ENCODE measurements at regions not wholly inside any gene's neighbourhood (a gene's known extent, or its start where the extent isn't known, plus 50 kb on each side); places are given as distances from the start of the nearest gene placed in this dataset.
"Not testable (repeated sequence)": the region's sequence is repeated elsewhere in the genome, so short reads cannot be mapped to it uniquely, and the experiment has no call there.

- Histone ChIP-seq H3K4me3 (no peak overlapping the region), H3K27ac (no peak overlapping the region)
Measured at GRCh38 chr6:81084776-81085430, 667.6 kb downstream of the TENT5A start.

- no peak overlapping the region for H3K4me3 ChIP-seq
- H3K27ac ChIP-seq, result no peak overlapping the region
Measured at GRCh38 chr6:81075974-81076373, 676.5 kb downstream of the TENT5A start.

DNA sequence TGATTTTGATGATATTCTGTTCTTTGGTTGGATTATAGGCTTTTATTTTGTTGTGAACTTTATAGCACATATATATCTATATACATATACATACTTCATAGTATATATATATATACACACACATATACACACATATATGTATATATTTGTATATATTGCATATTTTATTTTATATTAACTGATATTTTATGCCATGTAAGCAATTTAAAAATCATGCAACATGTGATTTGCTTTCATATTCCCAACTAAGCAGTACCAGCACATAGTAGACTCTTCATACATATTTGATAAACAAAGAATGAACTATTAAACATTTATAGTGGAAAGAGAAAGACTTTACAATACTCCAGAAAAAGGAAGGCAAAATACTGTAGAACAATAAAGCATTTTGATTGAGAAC lies 679.2 kb downstream of the TENT5A start:
- H3K4me3 ChIP-seq, result no peak overlapping the region
- no peak overlapping the region for H3K27ac ChIP-seq

DNA sequence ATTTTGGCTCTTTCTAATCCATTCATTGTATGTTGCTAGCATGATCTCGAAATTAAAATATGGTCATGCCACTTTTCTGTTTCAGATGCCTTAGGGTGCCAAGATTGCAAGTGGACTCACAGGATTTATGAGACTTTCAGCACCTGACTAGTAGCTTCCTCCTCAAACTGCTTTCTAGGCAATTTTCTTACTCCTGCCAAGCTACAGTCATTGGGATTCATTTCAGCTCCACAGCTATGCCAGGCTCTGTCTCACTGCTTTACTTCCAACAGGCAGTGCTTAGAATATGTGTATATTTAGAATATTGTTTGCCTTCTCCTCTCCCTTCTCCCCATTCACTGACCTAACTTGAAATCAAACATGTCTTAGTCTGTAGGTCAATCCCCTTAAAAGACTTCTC lies 681.4 kb downstream of the TENT5A start:
- no peak overlapping the region for H3K27ac ChIP-seq
- H3K4me3 ChIP-seq, result no peak overlapping the region

DNA sequence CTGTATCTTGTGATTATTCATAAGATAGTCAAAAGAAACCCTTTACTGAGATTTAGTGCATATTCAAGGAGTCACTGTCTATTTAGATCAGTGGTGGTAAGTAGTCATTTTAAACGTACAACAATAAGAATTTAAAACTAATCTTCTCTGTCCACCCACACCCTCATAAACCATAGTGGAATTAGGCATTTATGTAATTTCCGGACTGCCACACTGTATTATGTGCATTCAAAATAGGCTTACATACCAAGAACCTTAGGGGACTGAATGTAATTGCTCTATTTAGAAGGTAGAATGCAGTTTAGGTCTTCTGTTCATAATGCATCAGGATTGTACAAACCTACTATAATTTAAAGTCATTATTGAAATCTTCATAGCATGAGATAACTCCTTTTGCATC lies 685.4 kb downstream of the TENT5A start:
- H3K4me3 ChIP-seq, result no peak overlapping the region
- H3K27ac ChIP-seq, result no peak overlapping the region

DNA sequence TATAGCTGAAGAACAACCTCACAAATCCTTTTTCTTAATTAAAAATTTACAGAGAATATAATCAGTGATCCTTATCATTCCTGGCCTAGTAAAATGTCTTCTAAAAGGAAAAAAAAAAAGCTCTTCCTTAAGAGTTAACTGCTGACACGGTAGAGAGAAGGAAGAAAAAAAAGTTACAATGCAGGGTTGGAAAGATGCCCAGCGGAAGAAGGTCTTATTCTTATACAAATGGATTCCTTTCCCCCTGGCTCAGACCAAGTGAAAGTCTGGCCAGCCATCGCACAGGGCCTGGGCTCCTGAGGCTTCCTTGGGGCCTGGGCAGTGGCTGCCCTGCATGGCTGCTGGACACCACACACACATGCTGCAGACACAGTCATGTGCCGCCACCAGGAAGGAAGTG lies 688.6 kb downstream of the TENT5A start:
- Histone ChIP-seq H3K4me3 (no peak overlapping the region), H3K27ac (no peak overlapping the region)

GRCh38 chr6:81054036-81054435 lies 698.4 kb downstream of the TENT5A start:
- H3K4me3 ChIP-seq, result no peak overlapping the region
- H3K27ac ChIP-seq, result peak overlapping the region in 3 of 21 experiments; percentile 12 to 44 (median 42)

GRCh38 chr6:81051952-81052351 lies 700.5 kb downstream of the TENT5A start:
- H3K4me3 ChIP-seq, result no peak overlapping the region
- no peak overlapping the region for H3K27ac ChIP-seq

DNA sequence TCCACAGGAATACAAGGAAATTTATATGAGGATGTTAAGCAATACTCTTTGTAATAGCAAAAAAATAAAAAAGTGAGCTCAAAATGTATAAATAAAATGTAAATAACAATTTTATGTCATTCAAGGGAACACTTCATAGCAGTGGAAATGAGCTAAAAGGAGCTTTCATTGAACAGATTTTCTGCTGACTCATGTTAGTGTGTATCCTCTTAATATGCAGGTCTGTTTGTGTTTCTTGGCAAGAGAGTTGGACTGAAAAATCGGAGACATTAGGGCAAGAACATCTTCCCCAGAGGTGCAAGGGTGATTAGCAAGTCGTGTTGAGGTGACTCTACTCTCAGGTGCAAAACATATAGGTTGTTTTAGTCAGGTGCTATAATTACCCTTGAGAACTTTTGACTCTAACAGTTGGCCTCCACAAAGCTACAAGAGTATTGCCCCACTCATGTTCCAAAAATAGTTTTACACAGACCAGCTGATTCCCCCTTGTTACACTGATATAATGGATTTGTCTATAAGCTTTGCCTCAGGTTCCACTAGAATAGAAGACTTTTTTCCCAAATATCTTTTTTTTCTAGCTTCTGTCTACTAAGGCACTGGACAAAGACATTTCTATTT lies 702.9 kb downstream of the TENT5A start:
- no peak overlapping the region for H3K4me3 ChIP-seq
- H3K27ac ChIP-seq, result no peak overlapping the region

DNA sequence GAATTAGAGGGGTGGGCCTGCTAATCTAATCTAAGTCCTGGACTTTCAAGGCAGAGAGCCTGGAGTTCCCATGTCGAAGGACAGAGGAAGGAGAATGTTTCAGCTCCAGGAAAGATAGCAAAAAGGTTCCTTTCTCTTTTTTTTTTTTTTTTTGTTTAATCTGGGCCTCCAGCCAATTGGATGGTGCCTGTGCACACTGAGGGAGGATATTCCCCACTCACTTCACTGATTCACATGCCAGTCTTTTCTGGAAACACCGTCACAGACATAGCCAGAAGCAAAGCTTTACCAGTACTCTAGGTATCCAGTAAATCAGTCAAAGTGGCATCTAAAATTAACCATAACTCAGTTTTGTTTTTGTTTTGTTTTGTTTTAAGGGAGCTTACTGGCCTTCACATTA lies 721.1 kb downstream of the TENT5A start:
- Histone ChIP-seq H3K27ac (no peak overlapping the region), H3K4me3 (no peak overlapping the region)

GRCh38 chr6:81026041-81026553 lies 726.4 kb downstream of the TENT5A start:
- H3K27ac ChIP-seq, result no peak overlapping the region
- no peak overlapping the region for H3K4me3 ChIP-seq

GRCh38 chr6:81023709-81024108 lies 728.8 kb downstream of the TENT5A start:
- H3K4me3 ChIP-seq, result no peak overlapping the region

GRCh38 chr6:81023007-81023582 lies 729.4 kb downstream of the TENT5A start:
- Histone ChIP-seq H3K4me3 (no peak overlapping the region), H3K27ac (no peak overlapping the region)

More at GRCh38 chr6:81023709-81024108, 728.8 kb downstream of the TENT5A start:
- H3K27ac ChIP-seq, result no peak overlapping the region

- not testable (repeated sequence) for H3K27ac ChIP-seq, H3K4me3 ChIP-seq
Measured at GRCh38 chr6:81017586-81017985, 734.9 kb downstream of the TENT5A start.

DNA sequence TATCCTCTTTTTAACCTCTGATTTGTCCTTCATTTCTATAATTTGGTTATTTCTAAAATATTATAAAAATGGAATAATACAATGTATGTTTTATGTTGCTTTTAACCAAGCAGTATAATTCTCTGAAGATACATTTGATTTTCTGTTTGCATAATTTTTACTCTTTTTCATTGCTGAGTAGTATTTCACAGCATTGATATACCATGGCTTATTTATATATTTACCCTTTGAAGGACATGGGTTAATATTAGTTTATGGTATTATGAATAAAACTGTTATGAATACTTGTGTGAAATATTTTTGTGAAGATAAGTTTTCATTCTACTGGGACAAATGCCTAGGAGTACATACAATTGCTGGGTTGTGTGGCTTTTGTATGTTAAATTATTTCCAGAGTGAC lies 748.6 kb downstream of the TENT5A start:
- H3K4me3 ChIP-seq, result no peak overlapping the region
- no peak overlapping the region for H3K27ac ChIP-seq

DNA sequence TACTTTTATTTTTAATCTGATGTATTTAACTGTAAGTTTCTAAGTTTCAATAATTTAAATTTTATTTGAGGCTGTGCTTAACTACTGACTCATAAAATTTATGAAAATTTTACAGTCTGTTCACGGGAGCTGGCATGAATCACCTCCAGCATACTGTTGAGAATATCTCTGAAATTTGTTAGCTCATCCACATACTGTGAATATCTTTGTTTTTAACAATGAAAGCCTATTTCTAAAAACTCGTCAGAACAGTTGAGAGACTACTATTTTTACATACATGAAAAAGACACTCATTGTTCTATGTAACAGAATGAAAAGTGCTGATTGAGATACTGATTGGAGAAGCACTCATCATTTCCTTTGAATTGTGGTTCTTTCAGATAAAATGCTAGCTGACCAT lies 749.3 kb downstream of the TENT5A start:
- no peak overlapping the region for H3K27ac ChIP-seq
- H3K4me3 ChIP-seq, result no peak overlapping the region

DNA sequence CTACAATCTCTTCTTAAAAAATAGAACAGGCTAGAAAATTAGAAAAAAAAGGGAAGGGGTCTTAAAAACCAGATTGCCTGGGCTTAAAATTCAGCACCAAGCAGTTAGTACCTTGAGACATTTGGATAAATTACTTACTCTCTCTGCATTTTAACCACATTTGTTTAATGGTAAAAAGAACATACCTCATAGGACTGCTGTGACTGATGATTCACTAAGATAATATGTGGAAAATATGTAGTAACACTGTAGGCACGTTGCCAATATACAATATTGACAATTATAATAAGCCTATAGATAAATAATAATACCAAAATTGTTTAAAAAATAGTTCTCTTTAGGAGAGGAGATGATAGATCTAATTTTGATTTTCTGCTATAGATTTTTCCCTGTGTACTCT lies 750.4 kb downstream of the TENT5A start:
- H3K27ac ChIP-seq, result no peak overlapping the region
- no peak overlapping the region for H3K4me3 ChIP-seq

- no peak overlapping the region for H3K4me3 ChIP-seq
Measured at GRCh38 chr6:80991316-80991715, 761.2 kb downstream of the TENT5A start.

GRCh38 chr6:80988892-80989291 lies 763.6 kb downstream of the TENT5A start:
- peak overlapping the region in 4 of 21 experiments; percentile 10 to 49 (median 32) for H3K27ac ChIP-seq
- no peak overlapping the region for H3K4me3 ChIP-seq

More at GRCh38 chr6:80991316-80991715, 761.2 kb downstream of the TENT5A start:
- H3K27ac ChIP-seq, result no peak overlapping the region

GRCh38 chr6:80988286-80988685 lies 764.2 kb downstream of the TENT5A start:
- no peak overlapping the region for H3K4me3 ChIP-seq
- peak overlapping the region in 1 of 21 experiments; percentile 15 for H3K27ac ChIP-seq

GRCh38 chr6:80981226-80981625 lies 771.3 kb downstream of the TENT5A start:
- H3K4me3 ChIP-seq, H3K27ac ChIP-seq: not testable (repeated sequence)

Data from skin epidermis (tissue), 12 donors.